K562 (cell line): ENCODE measurements at regions not wholly inside any gene's neighbourhood (a gene's known extent, or its start where the extent isn't known, plus 50 kb on each side); places are given as distances from the start of the nearest gene placed in this dataset.

ENCODE experiments used
- MCM5 ChIP-seq: fragments of 450-650 bp; IDR thresholded peaks from 2 replicates; pipeline ENCODE4 v1.6.1; 2016; ENCODE audit warnings: low read depth
- NFXL1 ChIP-seq: fragments of 450-650 bp; formaldehyde crosslinking; IDR thresholded peaks from 2 replicates; pipeline ENCODE4 v1.4.0; 2021; ENCODE audit warnings: mild to moderate bottlenecking
- PHF8 ChIP-seq: fragments of 200-600 bp; sonication (generic); IDR thresholded peaks from 2 replicates; pipeline ENCODE4 v1.6.1; 2012; ENCODE audit warnings: mixed run types, mild to moderate bottlenecking, inconsistent platforms, low read length, moderate library complexity, borderline replicate concordance
- RAD21 ChIP-seq, 2 experiments: fragments of 250-450 bp in 1 of 2; fragments of 450-650 bp in 1 of 2; sonication (Bioruptor Pico) in 1 of 2; formaldehyde crosslinking in 1 of 2; IDR thresholded peaks in 1 of 2; conservative IDR thresholded peaks in 1 of 2; 2 replicates each; pipeline versions ENCODE4 v1.4.0 to v1.8.0; 2020 to 2022; ENCODE audit warnings: mild to moderate bottlenecking in 2 of 2, moderate library complexity in 1 of 2
- RBFOX2 ChIP-seq: fragments of 200-400 bp; formaldehyde crosslinking; IDR thresholded peaks from 2 replicates; pipeline ENCODE4 v1.6.1; 2017; ENCODE audit warnings: low read depth, mild to moderate bottlenecking, low read length, moderate library complexity
- RBM34 ChIP-seq: fragments of 200-400 bp; formaldehyde crosslinking; IDR thresholded peaks from 2 replicates; pipeline ENCODE4 v1.6.1; 2018; ENCODE audit warnings: low read length, borderline replicate concordance; ENCODE audit not compliant: insufficient read depth
- SIRT6 ChIP-seq: IDR thresholded peaks from one replicate; pipeline ENCODE4 v1.6.1; 2012; ENCODE audit warnings: low read depth, mild to moderate bottlenecking, control low read depth, inconsistent platforms, low read length, moderate library complexity
- TFAM ChIP-seq: fragments of 250-450 bp; sonication (Bioruptor Pico); conservative IDR thresholded peaks from 2 replicates; pipeline ENCODE4 v1.5.0; 2021; ENCODE audit warnings: mild to moderate bottlenecking, moderate library complexity
- XRCC4 ChIP-seq: IDR thresholded peaks from one replicate; pipeline ENCODE4 v1.6.1; 2011; ENCODE audit not compliant: insufficient read depth, insufficient read length; ENCODE audit errors: extremely low read depth
- ZNF354B ChIP-seq: fragments of 250-450 bp; sonication (Bioruptor Pico); IDR thresholded peaks from 2 replicates; pipeline ENCODE4 v1.4.0; 2020
- ZNF586 ChIP-seq: fragments of 450-650 bp; formaldehyde crosslinking; conservative IDR thresholded peaks from 2 replicates; pipeline ENCODE4 v1.4.0; 2020; ENCODE audit warnings: mild to moderate bottlenecking, moderate library complexity
- ZNF75A ChIP-seq: fragments of 450-650 bp; formaldehyde crosslinking; IDR thresholded peaks from 2 replicates; pipeline ENCODE4 v1.4.0; 2020; ENCODE audit warnings: mild to moderate bottlenecking
- TF ChIP-seq, protein P1 (sequence below), 3 experiments: fragments of 200-800 bp in 1 of 3; fragments of 250-450 bp in 1 of 3; fragments of 450-650 bp in 1 of 3; sonication (Bioruptor Pico) in 1 of 3; sonication (Bioruptor generic) in 1 of 3; formaldehyde crosslinking in 1 of 3; IDR thresholded peaks; 2 replicates each; pipeline versions ENCODE4 v1.6.1 to v1.8.0; 2016 to 2022; ENCODE audit warnings: mild to moderate bottlenecking in 2 of 3, missing genetic modification characterization in 2 of 3, missing compliant biosample characterization in 1 of 3, moderate library complexity in 1 of 3
- TF ChIP-seq, protein P2 (sequence below), 2 experiments: fragments of 250-450 bp in 1 of 2; fragments of 450-650 bp in 1 of 2; sonication (Bioruptor Pico) in 1 of 2; IDR thresholded peaks; 2 replicates each; pipeline versions ENCODE4 v1.6.1 to v1.8.0; 2016 to 2021; ENCODE audit warnings: mild to moderate bottlenecking in 2 of 2, moderate library complexity in 2 of 2, missing compliant biosample characterization in 1 of 2, missing genetic modification characterization in 1 of 2
- TF ChIP-seq, protein P3 (sequence below): fragments of 450-650 bp; IDR thresholded peaks from 2 replicates; pipeline ENCODE4 v1.6.1; 2016; ENCODE audit warnings: antibody characterized with exemption
- TF ChIP-seq, protein P4 (sequence below): fragments of 450-650 bp; IDR thresholded peaks from 2 replicates; pipeline ENCODE4 v1.6.1; 2017; ENCODE audit warnings: antibody characterized with exemption, mild to moderate bottlenecking
- TF ChIP-seq, protein P5 (sequence below): sonication (generic); formaldehyde crosslinking; IDR thresholded peaks from 2 replicates; pipeline ENCODE4 v1.9.0; 2022; ENCODE audit warnings: mild to moderate bottlenecking, missing genetic modification reagents

DNA sequence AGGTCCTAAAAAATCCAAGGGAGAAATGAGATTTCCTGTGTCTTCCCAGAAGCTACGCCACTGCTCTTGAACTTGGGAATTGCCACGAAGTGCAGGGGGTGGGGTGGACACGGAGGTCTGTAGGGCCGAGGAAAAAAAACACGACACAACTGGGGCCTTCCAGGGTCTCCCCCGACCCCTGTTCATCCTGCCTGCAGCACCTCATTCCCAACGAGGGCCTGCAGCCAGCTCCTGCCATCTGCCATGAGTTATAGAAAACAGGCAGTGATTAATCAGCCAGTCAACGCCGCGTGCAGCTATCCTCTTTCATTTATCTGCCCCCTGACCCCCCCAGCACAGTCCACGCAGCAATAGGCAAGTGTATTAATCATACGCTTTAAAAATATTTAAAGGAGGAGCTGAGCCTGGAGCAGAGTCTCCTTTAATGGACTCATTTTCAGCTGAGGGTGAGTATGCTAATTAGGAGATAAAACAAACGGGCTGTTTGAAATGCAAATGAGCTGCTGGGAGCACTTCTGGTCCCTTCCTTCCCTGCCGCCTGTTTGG lies 209.9 kb downstream of the TFCP2L1 start (continued):
- TF ChIP-seq TFAM (CRISPR knock-in tag): no peak
- TF ChIP-seq ZNF586: peak; percentile 94
- no peak for TF ChIP-seq SIRT6
- no peak for TF ChIP-seq RBM34
- peak; percentile 98 for TF ChIP-seq RBFOX2
- TF ChIP-seq, protein P1, sequence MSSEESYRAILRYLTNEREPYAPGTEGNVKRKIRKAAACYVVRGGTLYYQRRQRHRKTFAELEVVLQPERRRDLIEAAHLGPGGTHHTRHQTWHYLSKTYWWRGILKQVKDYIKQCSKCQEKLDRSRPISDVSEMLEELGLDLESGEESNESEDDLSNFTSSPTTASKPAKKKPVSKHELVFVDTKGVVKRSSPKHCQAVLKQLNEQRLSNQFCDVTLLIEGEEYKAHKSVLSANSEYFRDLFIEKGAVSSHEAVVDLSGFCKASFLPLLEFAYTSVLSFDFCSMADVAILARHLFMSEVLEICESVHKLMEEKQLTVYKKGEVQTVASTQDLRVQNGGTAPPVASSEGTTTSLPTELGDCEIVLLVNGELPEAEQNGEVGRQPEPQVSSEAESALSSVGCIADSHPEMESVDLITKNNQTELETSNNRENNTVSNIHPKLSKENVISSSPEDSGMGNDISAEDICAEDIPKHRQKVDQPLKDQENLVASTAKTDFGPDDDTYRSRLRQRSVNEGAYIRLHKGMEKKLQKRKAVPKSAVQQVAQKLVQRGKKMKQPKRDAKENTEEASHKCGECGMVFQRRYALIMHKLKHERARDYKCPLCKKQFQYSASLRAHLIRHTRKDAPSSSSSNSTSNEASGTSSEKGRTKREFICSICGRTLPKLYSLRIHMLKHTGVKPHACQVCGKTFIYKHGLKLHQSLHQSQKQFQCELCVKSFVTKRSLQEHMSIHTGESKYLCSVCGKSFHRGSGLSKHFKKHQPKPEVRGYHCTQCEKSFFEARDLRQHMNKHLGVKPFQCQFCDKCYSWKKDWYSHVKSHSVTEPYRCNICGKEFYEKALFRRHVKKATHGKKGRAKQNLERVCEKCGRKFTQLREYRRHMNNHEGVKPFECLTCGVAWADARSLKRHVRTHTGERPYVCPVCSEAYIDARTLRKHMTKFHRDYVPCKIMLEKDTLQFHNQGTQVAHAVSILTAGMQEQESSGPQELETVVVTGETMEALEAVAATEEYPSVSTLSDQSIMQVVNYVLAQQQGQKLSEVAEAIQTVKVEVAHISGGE (CRISPR knock-in tag; IDR thresholded peaks at IDR 0.05): peak in 1 of 3 experiments; percentile 36; a peak in 1 of 6 replicates
- TF ChIP-seq NFXL1 (CRISPR knock-in tag): peak; percentile 90
- TF ChIP-seq PHF8: peak; percentile 21; the same call in 1 of the 2 replicates
- TF ChIP-seq, protein P2, sequence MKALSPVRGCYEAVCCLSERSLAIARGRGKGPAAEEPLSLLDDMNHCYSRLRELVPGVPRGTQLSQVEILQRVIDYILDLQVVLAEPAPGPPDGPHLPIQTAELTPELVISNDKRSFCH (CRISPR knock-in tag; IDR thresholded peaks at IDR 0.05): no peak
- TF ChIP-seq, protein P2 (tag; IDR thresholded peaks at IDR 0.05): no peak
- no peak for TF ChIP-seq RAD21 (CRISPR knock-in tag; conservative IDR thresholded peaks at IDR 0.05 in 1 of 2, IDR thresholded peaks at IDR 0.05 in 1 of 2)
- TF ChIP-seq XRCC4: no peak
- TF ChIP-seq ZNF75A (CRISPR knock-in tag): no peak
- TF ChIP-seq, protein P3, sequence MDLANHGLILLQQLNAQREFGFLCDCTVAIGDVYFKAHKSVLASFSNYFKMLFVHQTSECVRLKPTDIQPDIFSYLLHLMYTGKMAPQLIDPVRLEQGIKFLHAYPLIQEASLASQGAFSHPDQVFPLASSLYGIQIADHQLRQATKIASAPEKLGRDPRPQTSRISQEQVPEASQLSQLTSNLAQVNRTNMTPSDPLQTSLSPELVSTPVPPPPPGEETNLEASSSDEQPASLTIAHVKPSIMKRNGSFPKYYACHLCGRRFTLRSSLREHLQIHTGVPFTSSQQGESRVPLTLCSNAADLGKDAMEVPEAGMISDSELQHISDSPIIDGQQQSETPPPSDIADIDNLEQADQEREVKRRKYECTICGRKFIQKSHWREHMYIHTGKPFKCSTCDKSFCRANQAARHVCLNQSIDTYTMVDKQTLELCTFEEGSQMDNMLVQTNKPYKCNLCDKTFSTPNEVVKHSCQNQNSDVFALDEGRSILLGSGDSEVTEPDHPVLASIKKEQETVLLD: peak; percentile 77
- TF ChIP-seq ZNF354B (CRISPR knock-in tag): peak; percentile 65; the same call in 1 of the 2 replicates
- TF ChIP-seq, protein P4, sequence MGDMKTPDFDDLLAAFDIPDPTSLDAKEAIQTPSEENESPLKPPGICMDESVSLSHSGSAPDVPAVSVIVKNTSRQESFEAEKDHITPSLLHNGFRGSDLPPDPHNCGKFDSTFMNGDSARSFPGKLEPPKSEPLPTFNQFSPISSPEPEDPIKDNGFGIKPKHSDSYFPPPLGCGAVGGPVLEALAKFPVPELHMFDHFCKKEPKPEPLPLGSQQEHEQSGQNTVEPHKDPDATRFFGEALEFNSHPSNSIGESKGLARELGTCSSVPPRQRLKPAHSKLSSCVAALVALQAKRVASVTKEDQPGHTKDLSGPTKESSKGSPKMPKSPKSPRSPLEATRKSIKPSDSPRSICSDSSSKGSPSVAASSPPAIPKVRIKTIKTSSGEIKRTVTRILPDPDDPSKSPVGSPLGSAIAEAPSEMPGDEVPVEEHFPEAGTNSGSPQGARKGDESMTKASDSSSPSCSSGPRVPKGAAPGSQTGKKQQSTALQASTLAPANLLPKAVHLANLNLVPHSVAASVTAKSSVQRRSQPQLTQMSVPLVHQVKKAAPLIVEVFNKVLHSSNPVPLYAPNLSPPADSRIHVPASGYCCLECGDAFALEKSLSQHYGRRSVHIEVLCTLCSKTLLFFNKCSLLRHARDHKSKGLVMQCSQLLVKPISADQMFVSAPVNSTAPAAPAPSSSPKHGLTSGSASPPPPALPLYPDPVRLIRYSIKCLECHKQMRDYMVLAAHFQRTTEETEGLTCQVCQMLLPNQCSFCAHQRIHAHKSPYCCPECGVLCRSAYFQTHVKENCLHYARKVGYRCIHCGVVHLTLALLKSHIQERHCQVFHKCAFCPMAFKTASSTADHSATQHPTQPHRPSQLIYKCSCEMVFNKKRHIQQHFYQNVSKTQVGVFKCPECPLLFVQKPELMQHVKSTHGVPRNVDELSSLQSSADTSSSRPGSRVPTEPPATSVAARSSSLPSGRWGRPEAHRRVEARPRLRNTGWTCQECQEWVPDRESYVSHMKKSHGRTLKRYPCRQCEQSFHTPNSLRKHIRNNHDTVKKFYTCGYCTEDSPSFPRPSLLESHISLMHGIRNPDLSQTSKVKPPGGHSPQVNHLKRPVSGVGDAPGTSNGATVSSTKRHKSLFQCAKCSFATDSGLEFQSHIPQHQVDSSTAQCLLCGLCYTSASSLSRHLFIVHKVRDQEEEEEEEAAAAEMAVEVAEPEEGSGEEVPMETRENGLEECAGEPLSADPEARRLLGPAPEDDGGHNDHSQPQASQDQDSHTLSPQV: no peak
- TF ChIP-seq, protein P5, sequence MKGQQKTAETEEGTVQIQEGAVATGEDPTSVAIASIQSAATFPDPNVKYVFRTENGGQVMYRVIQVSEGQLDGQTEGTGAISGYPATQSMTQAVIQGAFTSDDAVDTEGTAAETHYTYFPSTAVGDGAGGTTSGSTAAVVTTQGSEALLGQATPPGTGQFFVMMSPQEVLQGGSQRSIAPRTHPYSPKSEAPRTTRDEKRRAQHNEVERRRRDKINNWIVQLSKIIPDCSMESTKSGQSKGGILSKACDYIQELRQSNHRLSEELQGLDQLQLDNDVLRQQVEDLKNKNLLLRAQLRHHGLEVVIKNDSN (CRISPR knock-in tag): no peak
- TF ChIP-seq MCM5: no peak
